Calu3 (cell line): ENCODE measurements at regions not wholly inside any gene's neighbourhood (a gene's known extent, or its start where the extent isn't known, plus 50 kb on each side); places are given as distances from the start of the nearest gene placed in this dataset.

ENCODE experiments used
- BruUV-seq: library from RNA; stranded (reverse); fragments of 400-500 nt; replicated peaks from 2 replicates; lab custom pipeline; 2021; lab: Mats Ljungman, UMichigan
- CTCF ChIA-PET: fragments of 300-600 bp; sonication (Branson Sonifier 250); formaldehyde crosslinking; loops from one replicate; lab custom pipeline; 2022; ENCODE audit warnings: antibody characterized with exemption; lab: Charles Lee
- DNase-seq: peaks from one replicate; pipeline ENCODE4 v3.0.0; 2022
- H3K27ac Mint-ChIP-seq: one replicate; pipeline ENCODE4 v1.8.0; 2022; ENCODE audit warnings: mixed read lengths; ENCODE audit not compliant: unreplicated experiment
- H3K27me3 Mint-ChIP-seq: one replicate; pipeline ENCODE4 v1.8.0; 2022; ENCODE audit warnings: mixed read lengths; ENCODE audit not compliant: unreplicated experiment
- H3K36me3 Mint-ChIP-seq: one replicate; pipeline ENCODE4 v1.8.0; 2022; ENCODE audit warnings: mild to moderate bottlenecking, moderate library complexity, mixed read lengths; ENCODE audit not compliant: insufficient read depth, unreplicated experiment
- H3K4me1 Mint-ChIP-seq: one replicate; pipeline ENCODE4 v1.8.0; 2022; ENCODE audit warnings: mild to moderate bottlenecking, low read depth, mixed read lengths; ENCODE audit not compliant: unreplicated experiment
- H3K4me3 Mint-ChIP-seq: one replicate; pipeline ENCODE4 v1.8.0; 2022; ENCODE audit warnings: mild to moderate bottlenecking, low read depth, moderate library complexity, mixed read lengths; ENCODE audit not compliant: unreplicated experiment
- H3K9me3 Mint-ChIP-seq: one replicate; pipeline ENCODE4 v1.8.0; 2022; ENCODE audit warnings: low read depth, mixed read lengths; ENCODE audit not compliant: unreplicated experiment
- intact Hi-C: fragments of 100-400 bp; cut with micrococcal nuclease; formaldehyde crosslinking; loops from one replicate; pipeline ENCODE4 v1.10.0; 2022; ENCODE audit not compliant: unreplicated experiment
- TF ChIP-seq, protein P1 (sequence below): fragments of 200-600 bp; IDR thresholded peaks from one replicate; pipeline ENCODE4 v1.8.0; 2022; ENCODE audit warnings: antibody characterized with exemption; ENCODE audit not compliant: unreplicated experiment

DNA sequence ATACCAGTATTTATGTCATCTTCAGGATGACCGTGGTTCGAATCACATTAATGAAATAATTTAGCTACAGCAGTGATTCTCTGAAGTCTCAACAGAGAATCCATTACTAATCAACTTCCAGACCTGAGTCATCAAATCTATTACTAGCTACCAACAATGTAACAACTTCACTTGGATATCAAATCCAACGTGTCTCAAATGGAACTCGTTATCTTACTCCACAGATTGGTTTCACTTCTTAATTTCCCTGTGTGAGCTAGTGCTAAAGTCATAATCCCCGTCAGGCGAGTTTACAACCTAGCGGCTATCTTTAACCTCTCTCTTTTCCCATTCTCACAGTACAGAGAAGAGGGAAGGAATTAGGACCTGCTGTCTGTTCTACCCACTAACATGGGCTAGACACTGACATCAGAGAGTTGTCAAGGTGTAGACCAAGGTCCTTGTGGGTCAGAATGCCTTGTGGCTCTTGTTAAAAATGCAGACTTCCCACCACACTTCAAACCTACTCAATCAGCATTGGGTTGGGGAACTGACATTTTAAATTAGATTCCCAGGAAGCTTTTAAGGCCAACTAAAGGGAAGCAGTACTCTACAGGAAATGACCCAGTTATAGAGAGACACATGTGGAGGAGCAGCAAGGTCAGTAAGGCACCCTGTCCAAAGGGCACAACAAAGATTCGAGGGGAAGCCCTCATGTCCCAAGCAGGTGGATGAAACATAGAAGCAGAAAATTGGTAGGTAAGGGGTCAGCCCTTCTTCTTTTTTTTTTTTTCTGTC is 57.3 kb upstream of the GSAP start:
- no peaks in the 10 kb centered on the region for H3K27me3 Mint-ChIP-seq
- no peaks in the 10 kb centered on the region for H3K9me3 Mint-ChIP-seq
- H3K27ac Mint-ChIP-seq: no peak overlapping the region
- no TSS peak for BruUV-seq
- intact Hi-C loops: no loop called here
- CTCF ChIA-PET: interaction anchor here (0.6 kb wide), 1 partner anchor 9 kb away, joined by 3 read pairs; no protein-coding TSS in a partner anchor
- TF ChIP-seq, protein P1, sequence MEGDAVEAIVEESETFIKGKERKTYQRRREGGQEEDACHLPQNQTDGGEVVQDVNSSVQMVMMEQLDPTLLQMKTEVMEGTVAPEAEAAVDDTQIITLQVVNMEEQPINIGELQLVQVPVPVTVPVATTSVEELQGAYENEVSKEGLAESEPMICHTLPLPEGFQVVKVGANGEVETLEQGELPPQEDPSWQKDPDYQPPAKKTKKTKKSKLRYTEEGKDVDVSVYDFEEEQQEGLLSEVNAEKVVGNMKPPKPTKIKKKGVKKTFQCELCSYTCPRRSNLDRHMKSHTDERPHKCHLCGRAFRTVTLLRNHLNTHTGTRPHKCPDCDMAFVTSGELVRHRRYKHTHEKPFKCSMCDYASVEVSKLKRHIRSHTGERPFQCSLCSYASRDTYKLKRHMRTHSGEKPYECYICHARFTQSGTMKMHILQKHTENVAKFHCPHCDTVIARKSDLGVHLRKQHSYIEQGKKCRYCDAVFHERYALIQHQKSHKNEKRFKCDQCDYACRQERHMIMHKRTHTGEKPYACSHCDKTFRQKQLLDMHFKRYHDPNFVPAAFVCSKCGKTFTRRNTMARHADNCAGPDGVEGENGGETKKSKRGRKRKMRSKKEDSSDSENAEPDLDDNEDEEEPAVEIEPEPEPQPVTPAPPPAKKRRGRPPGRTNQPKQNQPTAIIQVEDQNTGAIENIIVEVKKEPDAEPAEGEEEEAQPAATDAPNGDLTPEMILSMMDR: no peak
- H3K4me1 Mint-ChIP-seq: peaks cover 11% of the 10 kb centered on the region
- H3K36me3 Mint-ChIP-seq: no peaks in the 10 kb centered on the region
- no peak for DNase-seq
- H3K4me3 Mint-ChIP-seq: no peak overlapping the region

DNA sequence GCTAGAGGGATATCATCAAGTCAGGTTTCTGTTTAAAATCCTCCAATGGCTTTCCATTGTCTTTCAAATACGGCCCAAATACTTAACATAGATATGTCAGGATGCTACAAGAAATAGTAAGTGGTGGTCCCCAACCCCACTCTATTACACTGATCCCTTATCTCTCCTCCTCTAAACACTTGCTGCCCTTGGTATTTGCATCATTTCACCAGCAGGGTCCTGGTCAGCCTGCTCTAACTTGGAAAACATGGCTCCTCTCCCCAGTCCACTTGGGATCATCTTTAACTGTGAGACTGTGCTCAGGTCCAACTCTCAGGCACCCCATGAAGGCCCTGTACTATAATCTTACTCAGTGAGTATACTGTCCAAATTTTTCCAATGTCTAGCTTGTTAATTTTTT is 53.8 kb upstream of the GSAP start:
- no TSS peak for BruUV-seq
- CTCF ChIA-PET: no interaction called here
- H3K4me1 Mint-ChIP-seq: peaks cover 3% of the 10 kb centered on the region
- TF ChIP-seq, protein P1: no peak
- no peak overlapping the region for H3K4me3 Mint-ChIP-seq
- DNase-seq: no peak
- no peak overlapping the region for H3K27ac Mint-ChIP-seq
- no peaks in the 10 kb centered on the region for H3K27me3 Mint-ChIP-seq
- intact Hi-C loops: no loop called here
- no peaks in the 10 kb centered on the region for H3K9me3 Mint-ChIP-seq
- H3K36me3 Mint-ChIP-seq: no peaks in the 10 kb centered on the region

DNA sequence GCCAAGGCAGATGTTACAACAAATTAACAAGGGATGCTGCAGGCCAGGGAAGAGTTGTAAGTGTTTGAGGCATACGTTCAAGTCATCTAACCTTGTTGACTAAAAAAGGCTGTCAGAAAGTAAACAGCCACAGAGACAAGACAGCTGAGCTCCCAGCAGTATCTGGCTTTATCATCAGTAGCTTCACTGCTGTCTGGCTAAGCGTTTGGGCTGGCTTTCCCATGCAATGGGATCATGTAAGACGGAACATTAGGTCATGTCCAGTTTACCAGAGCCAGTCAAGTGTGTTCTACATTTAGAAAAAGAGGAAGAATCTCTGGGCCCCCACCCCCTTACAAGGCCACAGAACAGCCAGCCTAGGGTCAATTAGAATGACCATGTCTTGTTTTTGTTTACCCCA is 51.3 kb upstream of the GSAP start:
- CTCF ChIA-PET: no interaction called here
- Mint-ChIP-seq H3K27ac (no peak overlapping the region), H3K4me3 (no peak overlapping the region), H3K4me1 (peaks cover 11% of the 10 kb centered on the region), H3K27me3 (no peaks in the 10 kb centered on the region), H3K36me3 (no peaks in the 10 kb centered on the region), H3K9me3 (no peaks in the 10 kb centered on the region)
- no TSS peak for BruUV-seq
- intact Hi-C loops: no loop called here
- TF ChIP-seq, protein P1: no peak
- DNase-seq: no peak

DNA sequence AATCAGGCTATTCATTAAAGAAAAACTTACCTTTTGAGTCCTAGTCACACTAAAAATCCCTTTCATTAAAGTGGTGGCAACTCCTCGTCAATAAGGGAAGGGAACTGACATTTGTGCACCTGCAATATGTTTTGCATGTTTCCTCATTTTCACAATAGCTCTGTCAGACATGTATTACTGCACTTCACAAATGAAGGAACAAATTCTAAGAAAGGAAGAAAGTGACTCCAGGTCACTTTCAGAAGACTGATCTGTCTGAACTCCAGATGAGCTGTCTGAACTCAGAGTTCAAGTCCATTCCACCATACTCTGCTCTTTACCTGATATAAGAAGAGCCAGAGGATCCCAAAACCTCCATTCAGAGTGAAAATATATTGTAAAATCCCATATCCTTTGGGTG is 50.3 kb upstream of the GSAP start:
- intact Hi-C loops: no loop called here
- DNase-seq: no peak

More for the DNA sequence above, 50.3 kb upstream of the GSAP start:
- BruUV-seq: no TSS peak
- TF ChIP-seq, protein P1: no peak
- no peaks in the 10 kb centered on the region for H3K9me3 Mint-ChIP-seq
- no peaks in the 10 kb centered on the region for H3K27me3 Mint-ChIP-seq
- no peak overlapping the region for H3K4me3 Mint-ChIP-seq
- peaks cover 19% of the 10 kb centered on the region for H3K4me1 Mint-ChIP-seq
- H3K36me3 Mint-ChIP-seq: no peaks in the 10 kb centered on the region
- H3K27ac Mint-ChIP-seq: no peak overlapping the region
- CTCF ChIA-PET: no interaction called here
